Tibial nerve (tissue), 4 donors: ENCODE measurements at regions not wholly inside any gene's neighbourhood (a gene's known extent, or its start where the extent isn't known, plus 50 kb on each side); places are given as distances from the start of the nearest gene placed in this dataset.

Experiments used
- CTCF ChIP-seq, 5 experiments: fragments of 200-600 bp in 3 of 5; fragments of 450-650 bp in 2 of 5; sonication (generic) in 3 of 5; IDR thresholded peaks; one replicate each; pipeline ENCODE4 v1.5.1; 2016 to 2019; ENCODE audit warnings: antibody characterized with exemption in 5 of 5, mild to moderate bottlenecking in 3 of 5, moderate library complexity in 2 of 5
- EP300 ChIP-seq, 2 donors: sonication (generic); formaldehyde crosslinking; IDR thresholded peaks; one replicate each; pipeline ENCODE4 v1.6.1; 2017; ENCODE audit warnings: antibody characterized with exemption in 2 of 2, mild to moderate bottlenecking in 1 of 2
- POLR2A ChIP-seq, 2 donors: fragments of 450-650 bp; IDR thresholded peaks; one replicate each; pipeline ENCODE4 v1.6.1; 2017; ENCODE audit warnings: antibody characterized with exemption in 2 of 2, mild to moderate bottlenecking in 2 of 2, moderate library complexity in 2 of 2

GRCh38 chrY:13019486-13019885, 114.8 kb downstream of the DDX3Y start:
- TF ChIP-seq CTCF (IDR thresholded peaks at IDR 0.05) (no peak), POLR2A (IDR thresholded peaks at IDR 0.05) (no peak), EP300 (IDR thresholded peaks at IDR 0.05) (no peak)
